GM18951 (cell line): ENCODE measurements at regions not wholly inside any gene's neighbourhood (a gene's known extent, or its start where the extent isn't known, plus 50 kb on each side); places are given as distances from the start of the nearest gene placed in this dataset.
"Not testable (repeated sequence)": the region's sequence is repeated elsewhere in the genome, so short reads cannot be mapped to it uniquely, and the experiment has no call there.

ENCODE experiments used
- POLR2A ChIP-seq: IDR thresholded peaks from 4 replicates; pipeline ENCODE4 v1.6.1; 2011; ENCODE audit warnings: mild to moderate bottlenecking; ENCODE audit not compliant: insufficient read length, insufficient read depth; ENCODE audit errors: extremely low read depth
- in situ Hi-C: fragments of 300-500 bp; cut with MboI; formaldehyde crosslinking; loops from one replicate; pipeline ENCODE4 v1.12.0; 2022; ENCODE audit warnings: low sequenced_read_pairs, mixed read lengths, inconsistent platforms; ENCODE audit not compliant: unreplicated experiment

- in situ Hi-C loops = no loop called here
- no peak for TF ChIP-seq POLR2A
Observed at GRCh38 chr1:73711089-73711488, 486.9 kb downstream of the LRRIQ3 start.

DNA sequence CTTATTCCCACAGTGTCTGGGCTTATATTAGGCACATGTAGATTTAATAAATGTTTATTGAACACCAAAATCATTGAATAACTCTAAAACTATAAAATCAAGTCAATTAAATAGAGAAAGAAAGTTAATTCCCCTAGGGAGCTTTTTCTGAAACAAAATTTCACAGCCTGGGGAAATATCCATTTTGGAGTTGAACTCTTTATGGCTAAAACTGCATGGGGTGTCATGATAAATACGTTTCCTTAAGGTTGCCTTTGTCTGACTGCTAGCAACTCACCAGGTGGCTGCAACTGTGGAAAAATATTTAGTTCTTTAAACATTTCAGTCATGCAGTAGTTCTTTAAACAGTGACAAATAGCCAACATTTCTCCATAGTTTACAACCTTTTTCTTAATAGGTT, 496.1 kb downstream of the LRRIQ3 start:
- in situ Hi-C loops = no loop called here
- no peak for TF ChIP-seq POLR2A

DNA sequence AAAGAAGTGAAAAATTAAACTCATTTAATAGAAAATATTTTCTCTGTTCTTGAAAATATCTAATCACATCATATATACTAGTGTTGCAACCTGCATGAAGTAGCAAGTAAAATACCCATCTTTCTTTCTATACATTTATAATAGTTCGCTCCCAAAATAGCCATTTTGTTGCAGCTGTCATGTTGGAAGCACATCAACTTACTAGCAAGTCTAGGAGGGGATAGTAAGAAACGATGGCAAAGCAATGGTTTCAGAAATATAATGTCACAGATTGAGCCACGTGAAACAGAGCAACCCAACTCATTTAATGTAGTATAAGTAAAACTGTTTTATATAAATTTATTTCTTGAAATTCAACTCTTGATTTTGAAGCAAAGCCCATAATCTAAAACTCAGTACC, 521.8 kb downstream of the LRRIQ3 start:
- no peak for TF ChIP-seq POLR2A
- in situ Hi-C loops = no loop called here

DNA sequence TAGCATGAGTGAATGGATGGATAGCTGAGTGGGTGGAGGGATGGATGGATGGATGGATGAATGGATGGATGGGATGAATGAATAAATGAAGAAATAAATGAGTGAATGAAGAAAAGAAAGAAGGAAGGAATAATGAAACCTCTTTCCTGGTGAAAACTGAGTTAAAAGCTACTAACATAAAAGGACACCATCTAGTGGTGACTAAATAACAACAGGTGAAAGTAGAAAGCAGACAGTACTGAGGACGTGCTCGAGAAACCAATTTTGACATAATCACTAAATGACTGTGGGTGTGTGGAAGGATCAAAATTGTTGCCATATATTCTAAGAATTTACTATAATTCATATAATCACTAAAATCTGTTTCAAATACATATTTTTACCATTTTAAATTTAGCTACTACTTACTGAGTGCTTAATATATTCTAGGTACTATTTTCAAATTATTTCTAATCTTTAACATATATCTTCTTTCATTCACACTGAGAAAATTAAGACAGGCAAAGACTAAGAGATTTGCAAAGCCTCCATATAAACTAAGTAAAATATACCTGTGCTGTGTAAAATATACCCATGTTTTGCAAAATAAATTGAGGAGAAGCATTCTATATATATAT, 522.9 kb downstream of the LRRIQ3 start:
- in situ Hi-C loops = no loop called here
- no peak for TF ChIP-seq POLR2A

- in situ Hi-C loops = no loop called here
- no peak for TF ChIP-seq POLR2A
Observed at GRCh38 chr1:73673971-73674370, 524.0 kb downstream of the LRRIQ3 start.

DNA sequence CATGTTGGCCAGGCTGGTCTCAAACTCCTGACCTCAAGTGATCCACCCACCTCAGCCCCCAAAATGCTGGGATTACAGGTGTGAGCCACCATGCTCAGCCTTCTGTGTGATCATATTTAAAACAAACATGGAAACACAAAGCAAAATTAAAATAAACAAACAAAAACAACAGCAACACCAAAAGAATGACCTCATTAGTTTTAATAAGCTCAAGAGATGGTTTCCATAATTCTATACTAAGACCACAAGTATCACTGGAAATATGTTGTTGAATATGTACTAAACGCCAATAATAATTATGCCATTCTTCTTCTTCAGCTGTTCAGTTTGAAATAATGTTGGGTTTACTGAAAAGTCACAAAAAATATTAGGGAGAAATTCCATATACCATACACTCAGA, 526.4 kb downstream of the LRRIQ3 start:
- TF ChIP-seq POLR2A = no peak
- in situ Hi-C loops = no loop called here

- in situ Hi-C loops = not testable (repeated sequence)
Observed at GRCh38 chr1:73667959-73668358, 530.0 kb downstream of the LRRIQ3 start.

DNA sequence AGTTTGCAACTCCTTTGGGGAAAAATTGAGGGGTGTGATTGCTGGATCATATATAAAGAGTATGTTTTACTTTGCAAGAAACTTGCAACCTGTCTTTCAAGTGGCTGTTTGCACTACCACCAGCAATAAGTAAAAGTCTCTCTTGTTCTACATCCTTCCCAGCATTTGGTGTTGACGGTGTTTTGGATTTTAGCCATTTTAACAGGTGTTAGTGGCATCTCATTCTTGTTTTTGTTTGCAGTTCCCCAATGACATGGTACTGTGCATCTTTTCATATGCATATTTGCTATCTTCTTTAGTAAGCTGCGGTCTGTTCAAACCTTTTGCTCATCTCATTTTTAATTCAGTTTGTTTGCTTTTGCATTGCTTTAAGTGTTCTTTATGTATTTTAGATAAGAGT, 535.5 kb downstream of the LRRIQ3 start:
- in situ Hi-C loops = no loop called here

GRCh38 chr1:73659136-73659535, 538.8 kb downstream of the LRRIQ3 start:
- no peak for TF ChIP-seq POLR2A
- in situ Hi-C loops = no loop called here

More for the DNA sequence above, 535.5 kb downstream of the LRRIQ3 start:
- no peak for TF ChIP-seq POLR2A

- no peak for TF ChIP-seq POLR2A
- in situ Hi-C loops = no loop called here
Observed at GRCh38 chr1:73654714-73655113, 543.3 kb downstream of the LRRIQ3 start.

- TF ChIP-seq POLR2A = no peak
- in situ Hi-C loops = no loop called here
Observed at GRCh38 chr1:73644198-73644597, 553.8 kb downstream of the LRRIQ3 start.

GRCh38 chr1:73639494-73639893, 558.5 kb downstream of the LRRIQ3 start:
- TF ChIP-seq POLR2A = no peak
- in situ Hi-C loops = no loop called here

GRCh38 chr1:73637264-73637663, 560.7 kb downstream of the LRRIQ3 start:
- TF ChIP-seq POLR2A = no peak
- in situ Hi-C loops = no loop called here

GRCh38 chr1:73635021-73635420, 563.0 kb downstream of the LRRIQ3 start:
- in situ Hi-C loops = no loop called here
- no peak for TF ChIP-seq POLR2A

DNA sequence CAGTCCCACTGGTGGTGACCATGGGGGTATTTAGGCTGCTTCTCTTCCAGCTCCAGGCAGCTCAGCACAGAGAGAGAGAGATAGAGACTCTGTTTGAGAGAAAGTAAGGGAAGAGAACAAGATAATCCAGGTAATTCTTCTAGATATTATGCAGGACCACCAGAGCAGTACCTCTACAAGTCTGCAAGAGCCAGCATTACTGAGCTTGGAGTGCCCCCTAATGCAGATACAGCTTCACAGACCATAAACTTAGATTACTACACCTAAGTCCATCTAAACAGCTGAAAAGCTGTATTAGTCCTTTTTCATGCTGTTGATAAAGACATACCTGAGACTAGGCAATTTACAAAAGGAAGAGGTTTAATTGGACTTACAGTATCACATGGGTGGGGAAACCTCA, 570.3 kb downstream of the LRRIQ3 start:
- in situ Hi-C loops = no loop called here

More for the DNA sequence above, 570.3 kb downstream of the LRRIQ3 start:
- TF ChIP-seq POLR2A = no peak
